MCF 10A (cell line): ENCODE measurements at regions not wholly inside any gene's neighbourhood (a gene's known extent, or its start where the extent isn't known, plus 50 kb on each side); places are given as distances from the start of the nearest gene placed in this dataset.

Experiments
- BruUV-seq: library from RNA; stranded (reverse); fragments of 400-500 nt; replicated peaks from 2 replicates; lab custom pipeline; 2021; lab: Mats Ljungman, UMichigan
- CTCF ChIA-PET: fragments of 300-600 bp; sonication (Branson Sonifier 250); formaldehyde crosslinking; extraction: SDS; loops from one replicate; lab custom pipeline; 2021; ENCODE audit warnings: antibody characterized with exemption, inconsistent platforms; lab: Yijun Ruan, JAX
- POLR2A ChIA-PET: fragments of 300-600, 350-650 bp; sonication (Branson Sonifier 250); formaldehyde crosslinking; extraction: SDS; loops from one replicate; lab custom pipeline; 2020; ENCODE audit warnings: antibody characterized with exemption, inconsistent platforms; lab: Yijun Ruan, JAX
- DNase-seq: peaks from one replicate; pipeline ENCODE4 v3.0.0-alpha.2; 2018; ENCODE audit not compliant: unreplicated experiment
- H3K27ac Mint-ChIP-seq: one replicate; pipeline ENCODE4 v1.8.0; 2022; ENCODE audit warnings: mild to moderate bottlenecking, low read depth, mixed read lengths; ENCODE audit not compliant: unreplicated experiment
- H3K27me3 Mint-ChIP-seq: one replicate; pipeline ENCODE4 v1.8.0; 2022; ENCODE audit warnings: mixed read lengths; ENCODE audit not compliant: insufficient read depth, unreplicated experiment
- H3K36me3 Mint-ChIP-seq: one replicate; pipeline ENCODE4 v1.8.0; 2022; ENCODE audit warnings: mild to moderate bottlenecking, moderate library complexity, mixed read lengths; ENCODE audit not compliant: insufficient read depth, unreplicated experiment
- H3K4me1 Mint-ChIP-seq: one replicate; pipeline ENCODE4 v1.8.0; 2022; ENCODE audit warnings: mixed read lengths; ENCODE audit not compliant: insufficient read depth, unreplicated experiment
- H3K4me3 Mint-ChIP-seq: one replicate; pipeline ENCODE4 v1.8.0; 2022; ENCODE audit warnings: mild to moderate bottlenecking, moderate library complexity, mixed read lengths; ENCODE audit not compliant: unreplicated experiment
- H3K9me3 Mint-ChIP-seq: one replicate; pipeline ENCODE4 v1.8.0; 2022; ENCODE audit warnings: mixed read lengths; ENCODE audit not compliant: unreplicated experiment
- CTCF ChIP-seq: fragments of 200-600 bp; IDR thresholded peaks from one replicate; pipeline ENCODE4 v1.8.0; 2022; ENCODE audit warnings: antibody characterized with exemption, mild to moderate bottlenecking; ENCODE audit not compliant: unreplicated experiment
- intact Hi-C: fragments of 100-400 bp; cut with micrococcal nuclease; formaldehyde crosslinking; loops from 2 replicates; pipeline ENCODE4 v1.14.1; 2022

DNA sequence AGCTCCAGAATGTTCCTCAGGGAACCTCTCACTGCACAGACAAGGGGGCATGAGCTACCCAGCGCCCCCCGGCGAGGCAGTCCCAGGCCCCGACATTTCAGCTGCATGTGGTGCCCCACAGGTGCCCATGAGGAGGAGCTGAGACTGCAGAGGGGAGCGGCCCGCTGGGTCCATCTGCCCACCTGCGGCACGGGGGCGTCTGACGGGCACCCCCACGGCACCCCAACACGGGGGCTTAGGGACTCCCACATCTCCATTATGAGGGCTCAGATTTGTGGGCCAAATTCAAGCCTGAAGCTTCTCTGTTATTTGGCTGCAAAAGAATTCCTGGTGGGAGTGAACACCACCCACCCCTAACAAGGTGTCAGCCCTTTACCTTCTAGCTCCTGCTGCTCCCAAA lies 258.4 kb downstream of the UACA start:
- intact Hi-C loops, result loop anchor here (5.0 kb wide), 1 partner anchor 408 kb away; the partner anchor contains the start of gene TLE3
- no TSS peak for BruUV-seq
- Mint-ChIP-seq H3K27me3 (no peaks in the 10 kb centered on the region), H3K9me3 (no peaks in the 10 kb centered on the region), H3K27ac (no peak overlapping the region), H3K4me1 (peaks cover 46% of the 10 kb centered on the region), H3K4me3 (no peak overlapping the region), H3K36me3 (no peaks in the 10 kb centered on the region)
- no peak for TF ChIP-seq CTCF
- CTCF ChIA-PET, result interaction anchor here (0.5 to 2.2 kb wide), 6 partner anchors 8 to 299 kb away, joined by 3 to 15 read pairs (median 4); no protein-coding TSS in a partner anchor
- POLR2A ChIA-PET, result interaction anchor here (0.6 to 1.9 kb wide), 9 partner anchors 10 to 1051 kb away, joined by 3 to 10 read pairs (median 3); no protein-coding TSS in a partner anchor
- DNase-seq, result no peak

DNA sequence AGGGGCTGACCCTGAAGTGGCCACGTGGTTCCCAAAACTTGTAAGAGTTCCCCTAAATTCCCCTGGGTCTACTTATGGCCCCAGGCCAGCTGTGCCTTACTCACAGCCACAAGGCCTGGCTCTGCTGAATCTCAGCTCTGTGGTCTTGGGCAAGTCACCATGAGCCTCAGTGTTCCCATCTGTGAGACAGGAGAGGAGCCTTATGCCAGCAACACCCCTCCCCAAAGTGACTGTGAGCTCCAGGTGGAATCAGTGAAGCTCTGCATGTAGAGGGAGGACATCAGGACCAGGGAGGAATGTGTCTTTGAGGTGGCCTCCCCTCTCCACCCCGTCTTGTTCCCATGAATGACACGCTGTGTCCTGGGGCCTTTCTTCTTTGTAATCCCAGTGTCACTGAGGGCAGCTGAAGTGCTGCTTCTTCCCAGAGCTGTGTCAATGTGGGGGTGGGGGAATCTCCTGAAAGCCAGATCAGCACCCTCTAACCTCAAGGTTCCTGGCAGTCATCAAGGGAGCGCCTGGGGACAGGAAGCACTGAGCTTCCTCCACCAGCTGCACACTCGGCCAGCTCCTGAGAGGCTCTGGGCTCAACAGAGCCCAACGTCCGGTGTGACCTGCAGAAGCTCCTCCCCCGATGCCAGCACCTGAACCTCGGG lies 258.9 kb downstream of the UACA start:
- Mint-ChIP-seq H3K4me3 (no peak overlapping the region), H3K36me3 (no peaks in the 10 kb centered on the region), H3K9me3 (no peaks in the 10 kb centered on the region), H3K27me3 (no peaks in the 10 kb centered on the region), H3K4me1 (peaks cover 46% of the 10 kb centered on the region), H3K27ac (no peak overlapping the region)
- POLR2A ChIA-PET, result interaction anchor here (0.6 to 1.9 kb wide), 6 partner anchors 15 to 1051 kb away, joined by 3 to 10 read pairs (median 4); no protein-coding TSS in a partner anchor
- no TSS peak for BruUV-seq
- no peak for TF ChIP-seq CTCF
- DNase-seq, result peak; percentile 78
- intact Hi-C loops, result no loop called here
- CTCF ChIA-PET, result interaction anchor here (0.9 to 2.2 kb wide), 4 partner anchors 8 to 37 kb away, joined by 3 to 15 read pairs (median 4); no protein-coding TSS in a partner anchor

DNA sequence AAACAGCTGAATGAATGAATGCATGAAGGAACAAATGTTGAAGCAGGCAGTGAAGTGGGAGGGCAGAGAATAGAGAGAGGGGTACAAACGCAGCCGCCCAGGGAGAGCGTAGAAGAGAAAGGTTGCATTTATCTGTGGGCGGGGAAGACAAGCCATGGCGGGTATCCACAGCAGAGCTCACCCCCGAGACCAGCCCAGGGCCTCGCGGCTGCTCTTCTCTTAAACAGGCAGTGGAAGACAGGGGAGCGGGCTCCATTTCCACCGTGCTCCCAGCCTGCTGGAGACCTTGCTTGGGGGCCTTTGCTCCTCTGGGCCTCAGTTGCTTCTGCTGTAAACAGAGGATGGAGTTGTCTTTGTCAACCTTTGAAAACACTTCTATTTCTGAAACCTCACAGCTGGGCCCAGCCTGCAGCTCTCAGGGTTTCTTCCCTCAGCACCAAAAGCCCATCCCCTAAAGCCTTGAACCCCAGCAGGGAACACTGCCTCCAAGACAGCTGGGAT lies 259.5 kb downstream of the UACA start:
- no peaks in the 10 kb centered on the region for H3K9me3 Mint-ChIP-seq
- intact Hi-C loops, result no loop called here
- TF ChIP-seq CTCF, result no peak
- BruUV-seq, result no TSS peak
- DNase-seq, result no peak
- peaks cover 42% of the 10 kb centered on the region for H3K4me1 Mint-ChIP-seq
- CTCF ChIA-PET, result interaction anchor here (1.9 to 2.2 kb wide), 2 partner anchors 15 to 20 kb away, joined by 5 to 15 read pairs; no protein-coding TSS in a partner anchor
- H3K27me3 Mint-ChIP-seq, result no peaks in the 10 kb centered on the region
- no peaks in the 10 kb centered on the region for H3K36me3 Mint-ChIP-seq
- POLR2A ChIA-PET, result interaction anchor here (1.2 to 1.3 kb wide), 2 partner anchors 14 to 23 kb away, joined by 3 to 6 read pairs; no protein-coding TSS in a partner anchor
- H3K4me3 Mint-ChIP-seq, result no peak overlapping the region
- H3K27ac Mint-ChIP-seq, result no peak overlapping the region

GRCh38 chr15:70503073-70503745 lies 260.1 kb downstream of the UACA start:
- ChIA-PET CTCF (interaction anchor here (2.2 kb wide), 1 partner anchor 20 kb away, joined by 5 read pairs; no protein-coding TSS in a partner anchor), POLR2A (interaction anchor here (1.2 kb wide), 1 partner anchor 14 kb away, joined by 3 read pairs; no protein-coding TSS in a partner anchor)
- Mint-ChIP-seq H3K36me3 (no peaks in the 10 kb centered on the region), H3K9me3 (no peaks in the 10 kb centered on the region), H3K27ac (no peak overlapping the region), H3K4me1 (peaks cover 35% of the 10 kb centered on the region), H3K27me3 (no peaks in the 10 kb centered on the region), H3K4me3 (no peak overlapping the region)
- TF ChIP-seq CTCF, result no peak
- intact Hi-C loops, result no loop called here
- BruUV-seq, result no TSS peak
- no peak for DNase-seq
